ENCODE measurements at regions not wholly inside any gene's neighbourhood (a gene's known extent, or its start where the extent isn't known, plus 50 kb on each side); places are given as distances from the start of the nearest gene placed in this dataset.

GRCh38 chr2:173596244-173596643 lies 241.6 kb downstream of the CDCA7 start:
- Histone ChIP-seq H3K27ac (no peak overlapping the region), H3K4me3 (no peak overlapping the region), H3K9ac (ENCODE audit: insufficient read length) (no peak overlapping the region), H3K9me3 (ENCODE audit: low read depth, low read length) (no peaks in the 10 kb centered on the region), H3K36me3 (ENCODE audit: insufficient read depth, low read length) (no peaks in the 10 kb centered on the region)
- no peak for DNase-seq (ENCODE audit: low read depth, low spot score)
- TF ChIP-seq EZH2 (IDR thresholded peaks at IDR 0.05): no peak
- no peak for TF ChIP-seq POLR2AphosphoS5 (IDR thresholded peaks at IDR 0.05; ENCODE audit: borderline replicate concordance, low read depth, low read length)
- TF ChIP-seq FOXP2 (optimal IDR thresholded peaks at IDR 0.05; ENCODE audit: control extremely low read depth, extremely low read length, insufficient read depth): no peak

- no peak overlapping the region for H3K27ac ChIP-seq
- no peak overlapping the region for H3K4me3 ChIP-seq
- H3K9ac ChIP-seq (ENCODE audit: insufficient read length): no peak overlapping the region
- DNase-seq (ENCODE audit: low read depth, low spot score): no peak
- no peaks in the 10 kb centered on the region for H3K9me3 ChIP-seq (ENCODE audit: low read depth, low read length)
- TF ChIP-seq POLR2AphosphoS5 (IDR thresholded peaks at IDR 0.05; ENCODE audit: borderline replicate concordance, low read depth, low read length) (no peak), EZH2 (IDR thresholded peaks at IDR 0.05) (no peak), FOXP2 (optimal IDR thresholded peaks at IDR 0.05; ENCODE audit: control extremely low read depth, extremely low read length, insufficient read depth) (no peak)
- no peaks in the 10 kb centered on the region for H3K36me3 ChIP-seq (ENCODE audit: insufficient read depth, low read length)
Observed at GRCh38 chr2:173598525-173598924, 243.9 kb downstream of the CDCA7 start.

GRCh38 chr2:173599821-173600359 lies 245.2 kb downstream of the CDCA7 start:
- Histone ChIP-seq H3K9me3 (ENCODE audit: low read depth, low read length) (peaks cover 4% of the 10 kb centered on the region; the same call in 1 of the 2 replicates), H3K36me3 (ENCODE audit: insufficient read depth, low read length) (no peaks in the 10 kb centered on the region), H3K27ac (no peak overlapping the region), H3K4me3 (no peak overlapping the region), H3K9ac (ENCODE audit: insufficient read length) (no peak overlapping the region)
- no peak for DNase-seq (ENCODE audit: low read depth, low spot score)
- TF ChIP-seq EZH2 (IDR thresholded peaks at IDR 0.05) (no peak), FOXP2 (optimal IDR thresholded peaks at IDR 0.05; ENCODE audit: control extremely low read depth, extremely low read length, insufficient read depth) (no peak), POLR2AphosphoS5 (IDR thresholded peaks at IDR 0.05; ENCODE audit: borderline replicate concordance, low read depth, low read length) (no peak)

GRCh38 chr2:173602153-173602795 lies 247.6 kb downstream of the CDCA7 start:
- no peak overlapping the region for H3K9ac ChIP-seq (ENCODE audit: insufficient read length)
- no peak overlapping the region for H3K4me3 ChIP-seq
- no peak overlapping the region for H3K27ac ChIP-seq
- no peaks in the 10 kb centered on the region for H3K36me3 ChIP-seq (ENCODE audit: insufficient read depth, low read length)
- TF ChIP-seq EZH2 (IDR thresholded peaks at IDR 0.05) (no peak), POLR2AphosphoS5 (IDR thresholded peaks at IDR 0.05; ENCODE audit: borderline replicate concordance, low read depth, low read length) (no peak), FOXP2 (optimal IDR thresholded peaks at IDR 0.05; ENCODE audit: control extremely low read depth, extremely low read length, insufficient read depth) (no peak)
- peaks cover 4% of the 10 kb centered on the region; the same call in 1 of the 2 replicates for H3K9me3 ChIP-seq (ENCODE audit: low read depth, low read length)
- no peak for DNase-seq (ENCODE audit: low read depth, low spot score)

- no peak overlapping the region for H3K4me3 ChIP-seq
- peaks cover 4% of the 10 kb centered on the region; the same call in 1 of the 2 replicates for H3K9me3 ChIP-seq (ENCODE audit: low read depth, low read length)
- DNase-seq (ENCODE audit: low read depth, low spot score): no peak
- no peaks in the 10 kb centered on the region for H3K36me3 ChIP-seq (ENCODE audit: insufficient read depth, low read length)
- no peak overlapping the region for H3K9ac ChIP-seq (ENCODE audit: insufficient read length)
- TF ChIP-seq EZH2 (IDR thresholded peaks at IDR 0.05) (no peak), POLR2AphosphoS5 (IDR thresholded peaks at IDR 0.05; ENCODE audit: borderline replicate concordance, low read depth, low read length) (no peak), FOXP2 (optimal IDR thresholded peaks at IDR 0.05; ENCODE audit: control extremely low read depth, extremely low read length, insufficient read depth) (no peak)
- no peak overlapping the region; the same call in 1 of the 2 replicates for H3K27ac ChIP-seq
Observed at GRCh38 chr2:173605994-173606393, 251.3 kb downstream of the CDCA7 start.

GRCh38 chr2:173606619-173607248 lies 252.1 kb downstream of the CDCA7 start:
- H3K9me3 ChIP-seq (ENCODE audit: low read depth, low read length): peaks cover 4% of the 10 kb centered on the region; the same call in 1 of the 2 replicates
- peak overlapping the region; percentile 30; the same call in 1 of the 2 replicates for H3K27ac ChIP-seq
- no peaks in the 10 kb centered on the region for H3K36me3 ChIP-seq (ENCODE audit: insufficient read depth, low read length)
- no peak for DNase-seq (ENCODE audit: low read depth, low spot score)
- no peak overlapping the region for H3K4me3 ChIP-seq
- peak overlapping the region; percentile 31 for H3K9ac ChIP-seq (ENCODE audit: insufficient read length)
- TF ChIP-seq POLR2AphosphoS5 (IDR thresholded peaks at IDR 0.05; ENCODE audit: borderline replicate concordance, low read depth, low read length): no peak
- no peak for TF ChIP-seq EZH2 (IDR thresholded peaks at IDR 0.05)
- no peak for TF ChIP-seq FOXP2 (optimal IDR thresholded peaks at IDR 0.05; ENCODE audit: control extremely low read depth, extremely low read length, insufficient read depth)

GRCh38 chr2:173607606-173608311 lies 253.1 kb downstream of the CDCA7 start:
- H3K27ac ChIP-seq: no peak overlapping the region
- H3K4me3 ChIP-seq: no peak overlapping the region
- no peak for DNase-seq (ENCODE audit: low read depth, low spot score)

GRCh38 chr2:173611121-173611520 lies 256.4 kb downstream of the CDCA7 start:
- DNase-seq (ENCODE audit: low read depth, low spot score): no peak
- H3K27ac ChIP-seq: no peak overlapping the region
- H3K36me3 ChIP-seq (ENCODE audit: insufficient read depth, low read length): no peaks in the 10 kb centered on the region
- H3K4me3 ChIP-seq: no peak overlapping the region
- no peaks in the 10 kb centered on the region for H3K9me3 ChIP-seq (ENCODE audit: low read depth, low read length)
- TF ChIP-seq POLR2AphosphoS5 (IDR thresholded peaks at IDR 0.05; ENCODE audit: borderline replicate concordance, low read depth, low read length): no peak
- H3K9ac ChIP-seq (ENCODE audit: insufficient read length): no peak overlapping the region

More at GRCh38 chr2:173607606-173608311, 253.1 kb downstream of the CDCA7 start:
- Histone ChIP-seq H3K9ac (ENCODE audit: insufficient read length) (no peak overlapping the region), H3K36me3 (ENCODE audit: insufficient read depth, low read length) (no peaks in the 10 kb centered on the region), H3K9me3 (ENCODE audit: low read depth, low read length) (peaks cover 4% of the 10 kb centered on the region; the same call in 1 of the 2 replicates)
- TF ChIP-seq POLR2AphosphoS5 (IDR thresholded peaks at IDR 0.05; ENCODE audit: borderline replicate concordance, low read depth, low read length): no peak
- no peak for TF ChIP-seq FOXP2 (optimal IDR thresholded peaks at IDR 0.05; ENCODE audit: control extremely low read depth, extremely low read length, insufficient read depth)
- TF ChIP-seq EZH2 (IDR thresholded peaks at IDR 0.05): no peak
